SK-N-SH (cell line): ENCODE measurements at regions not wholly inside any gene's neighbourhood (a gene's known extent, or its start where the extent isn't known, plus 50 kb on each side); places are given as distances from the start of the nearest gene placed in this dataset.

Experiments used
- CTCF ChIP-seq: fragments of 200-600 bp; sonication (generic); IDR thresholded peaks from 2 replicates; pipeline ENCODE4 v1.6.1; 2017; ENCODE audit warnings: antibody characterized with exemption, mild to moderate bottlenecking, moderate library complexity
- ELF1 ChIP-seq: IDR thresholded peaks from 2 replicates; pipeline ENCODE4 v1.4.0; 2012
- GABPA ChIP-seq: IDR thresholded peaks from 2 replicates; pipeline ENCODE4 v1.4.0; 2012; ENCODE audit warnings: low read depth, mild to moderate bottlenecking
- JUND ChIP-seq: IDR thresholded peaks from 2 replicates; pipeline ENCODE4 v1.4.0; 2012
- MAX ChIP-seq: IDR thresholded peaks from 2 replicates; pipeline ENCODE4 v1.4.0; 2012; ENCODE audit warnings: low read depth
- MEF2A ChIP-seq: IDR thresholded peaks from 2 replicates; pipeline ENCODE4 v1.4.0; 2012; ENCODE audit warnings: low read depth, borderline replicate concordance
- POLR2AphosphoS5 ChIP-seq: IDR thresholded peaks from 2 replicates; pipeline ENCODE4 v1.6.1; 2012; ENCODE audit warnings: low read depth, low read length
- RAD21 ChIP-seq: IDR thresholded peaks from 2 replicates; pipeline ENCODE4 v1.6.1; 2012; ENCODE audit warnings: mild to moderate bottlenecking, low read length
- REST ChIP-seq: IDR thresholded peaks from 2 replicates; pipeline ENCODE4 v1.6.1; 2012; ENCODE audit warnings: mild to moderate bottlenecking, low read depth, low read length, moderate library complexity
- RXRA ChIP-seq: IDR thresholded peaks from 2 replicates; pipeline ENCODE4 v1.4.0; 2012; ENCODE audit warnings: low read depth, mild to moderate bottlenecking, borderline replicate concordance
- TCF12 ChIP-seq: IDR thresholded peaks from 2 replicates; pipeline ENCODE4 v1.4.0; 2012
- YY1 ChIP-seq: IDR thresholded peaks from 2 replicates; pipeline ENCODE4 v1.4.0; 2012; ENCODE audit warnings: low read depth, mild to moderate bottlenecking

- TF ChIP-seq POLR2AphosphoS5 (no peak), RAD21 (no peak), ELF1 (no peak), JUND (no peak), CTCF (no peak), MAX (no peak), RXRA (no peak), MEF2A (no peak), YY1 (no peak), TCF12 (no peak), GABPA (no peak), REST (no peak)
Measured at GRCh38 chr20:48387675-48388074, 440.1 kb downstream of the PREX1 start.
